Stimulated activated naive B cell treated with anti-CD40 and anti-IgM and Interleukin-4, amounts not matched to agents 10 μg/mL and 1 μg/mL and 100 μg/mL, for 72 hours (primary cell): ENCODE measurements at regions not wholly inside any gene's neighbourhood (a gene's known extent, or its start where the extent isn't known, plus 50 kb on each side); places are given as distances from the start of the nearest gene placed in this dataset.

Experiments used
- ATAC-seq, 2 donors: fragments of 150-1000 bp; cut with Tn5 transposase; replicated peaks; 2 replicates each; pipeline ENCODE4 v1.10.0; 2021; ENCODE audit warnings: moderate library complexity in 1 of 2
- DNase-seq: peaks from one replicate; pipeline ENCODE4 v3.0.0; 2021
- H3K27ac Mint-ChIP-seq: one replicate; pipeline ENCODE4 v1.8.0; 2022; ENCODE audit warnings: mild to moderate bottlenecking, mixed read lengths
- H3K27me3 Mint-ChIP-seq, 2 donors: one replicate each; pipeline ENCODE4 v1.8.0; 2022; ENCODE audit warnings: mixed read lengths in 2 of 2
- H3K36me3 Mint-ChIP-seq, 2 donors: one replicate each; pipeline ENCODE4 v1.8.0; 2022; ENCODE audit warnings: mixed read lengths in 2 of 2, mild to moderate bottlenecking in 1 of 2
- H3K4me1 Mint-ChIP-seq, 2 donors: one replicate each; pipeline ENCODE4 v1.8.0; 2022; ENCODE audit warnings: mixed read lengths in 2 of 2, mild to moderate bottlenecking in 1 of 2
- H3K4me3 Mint-ChIP-seq, 2 donors: one replicate each; pipeline ENCODE4 v1.8.0; 2022; ENCODE audit warnings: mild to moderate bottlenecking in 2 of 2, mixed read lengths in 2 of 2, moderate library complexity in 1 of 2
- H3K9me3 Mint-ChIP-seq, 2 donors: one replicate each; pipeline ENCODE4 v1.8.0; 2022; ENCODE audit warnings: mixed read lengths in 2 of 2, mild to moderate bottlenecking in 1 of 2

- ATAC-seq (no peak), DNase-seq (no peak)
- Mint-ChIP-seq H3K4me3 (no peak overlapping the region), H3K27me3 (peaks cover 3 to 5% of the 10 kb centered on the region in 2 donors), H3K27ac (no peak overlapping the region), H3K9me3 (peaks cover 0 to 2% of the 10 kb centered on the region in 2 donors), H3K36me3 (no peaks in the 10 kb centered on the region), H3K4me1 (no peaks in the 10 kb centered on the region)
Measured at GRCh38 chr10:120729547-120729946, 121.6 kb upstream of the WDR11 start.

GRCh38 chr10:120732067-120732466 lies 119.1 kb upstream of the WDR11 start:
- H3K27ac Mint-ChIP-seq = peak overlapping the region; percentile 33
- H3K9me3 Mint-ChIP-seq = peaks cover 0 to 2% of the 10 kb centered on the region in 2 donors
- H3K27me3 Mint-ChIP-seq = peaks cover 14 to 23% of the 10 kb centered on the region in 2 donors
- H3K36me3 Mint-ChIP-seq = no peaks in the 10 kb centered on the region
- ATAC-seq (no peak), DNase-seq (no peak)
- H3K4me3 Mint-ChIP-seq = no peak overlapping the region
- peaks cover 0 to 3% of the 10 kb centered on the region in 2 donors for H3K4me1 Mint-ChIP-seq

- Mint-ChIP-seq H3K36me3 (no peaks in the 10 kb centered on the region), H3K9me3 (peaks cover 0 to 2% of the 10 kb centered on the region in 2 donors), H3K27me3 (peaks cover 14 to 24% of the 10 kb centered on the region in 2 donors), H3K4me3 (no peak overlapping the region), H3K27ac (no peak overlapping the region), H3K4me1 (peaks cover 0 to 3% of the 10 kb centered on the region in 2 donors)
- DNase-seq (no peak), ATAC-seq (no peak)
Measured at GRCh38 chr10:120732643-120733313, 118.4 kb upstream of the WDR11 start.

GRCh38 chr10:120734483-120735078 lies 116.6 kb upstream of the WDR11 start:
- no peak for ATAC-seq

GRCh38 chr10:120735315-120735714 lies 115.8 kb upstream of the WDR11 start:
- H3K27ac Mint-ChIP-seq = no peak overlapping the region
- DNase-seq = no peak
- peaks cover 14 to 24% of the 10 kb centered on the region in 2 donors for H3K27me3 Mint-ChIP-seq
- ATAC-seq = no peak
- no peak overlapping the region for H3K4me3 Mint-ChIP-seq
- H3K4me1 Mint-ChIP-seq = peaks cover 0 to 3% of the 10 kb centered on the region in 2 donors
- no peaks in the 10 kb centered on the region for H3K36me3 Mint-ChIP-seq
- H3K9me3 Mint-ChIP-seq = no peaks in the 10 kb centered on the region

More at GRCh38 chr10:120734483-120735078, 116.6 kb upstream of the WDR11 start:
- peaks cover 14 to 24% of the 10 kb centered on the region in 2 donors for H3K27me3 Mint-ChIP-seq
- no peak overlapping the region for H3K4me3 Mint-ChIP-seq
- no peak for DNase-seq
- H3K9me3 Mint-ChIP-seq = no peaks in the 10 kb centered on the region
- peaks cover 0 to 3% of the 10 kb centered on the region in 2 donors for H3K4me1 Mint-ChIP-seq
- no peaks in the 10 kb centered on the region for H3K36me3 Mint-ChIP-seq
- no peak overlapping the region for H3K27ac Mint-ChIP-seq

- ATAC-seq = peak; percentile 53 to 69
- no peaks in the 10 kb centered on the region for H3K9me3 Mint-ChIP-seq
- H3K36me3 Mint-ChIP-seq = no peaks in the 10 kb centered on the region
- peaks cover 0 to 3% of the 10 kb centered on the region in 2 donors for H3K4me1 Mint-ChIP-seq
- DNase-seq = no peak
- H3K4me3 Mint-ChIP-seq = no peak overlapping the region
- H3K27me3 Mint-ChIP-seq = peaks cover 14 to 24% of the 10 kb centered on the region in 2 donors
- H3K27ac Mint-ChIP-seq = no peak overlapping the region
Measured at GRCh38 chr10:120735773-120736371, 115.3 kb upstream of the WDR11 start.

- no peaks in the 10 kb centered on the region for H3K9me3 Mint-ChIP-seq
- DNase-seq (no peak), ATAC-seq (no peak)
- no peak overlapping the region for H3K27ac Mint-ChIP-seq
- no peaks in the 10 kb centered on the region for H3K36me3 Mint-ChIP-seq
- H3K4me1 Mint-ChIP-seq = peaks cover 0 to 3% of the 10 kb centered on the region in 2 donors
- H3K4me3 Mint-ChIP-seq = no peak overlapping the region
- H3K27me3 Mint-ChIP-seq = peaks cover 14 to 24% of the 10 kb centered on the region in 2 donors
Measured at GRCh38 chr10:120736377-120736776, 114.8 kb upstream of the WDR11 start.

GRCh38 chr10:120738658-120739057 lies 112.5 kb upstream of the WDR11 start:
- H3K27me3 Mint-ChIP-seq = peaks cover 13 to 19% of the 10 kb centered on the region in 2 donors
- H3K4me3 Mint-ChIP-seq = no peak overlapping the region
- H3K27ac Mint-ChIP-seq = no peak overlapping the region
- DNase-seq (no peak), ATAC-seq (no peak)
- H3K9me3 Mint-ChIP-seq = no peaks in the 10 kb centered on the region
- no peaks in the 10 kb centered on the region for H3K36me3 Mint-ChIP-seq
- peaks cover 0 to 3% of the 10 kb centered on the region in 2 donors for H3K4me1 Mint-ChIP-seq

- ATAC-seq = no peak
- Mint-ChIP-seq H3K36me3 (no peaks in the 10 kb centered on the region), H3K27ac (no peak overlapping the region), H3K27me3 (peaks cover 7 to 9% of the 10 kb centered on the region in 2 donors), H3K9me3 (peaks cover 0 to 2% of the 10 kb centered on the region in 2 donors), H3K4me1 (no peaks in the 10 kb centered on the region), H3K4me3 (no peak overlapping the region)
- DNase-seq = no peak
Measured at GRCh38 chr10:120741396-120741795, 109.8 kb upstream of the WDR11 start.

GRCh38 chr10:120742373-120742772 lies 108.8 kb upstream of the WDR11 start:
- no peaks in the 10 kb centered on the region for H3K4me1 Mint-ChIP-seq
- ATAC-seq (no peak), DNase-seq (no peak)
- H3K4me3 Mint-ChIP-seq = no peak overlapping the region
- H3K27ac Mint-ChIP-seq = no peak overlapping the region
- H3K27me3 Mint-ChIP-seq = peaks cover 0 to 4% of the 10 kb centered on the region in 2 donors
- no peaks in the 10 kb centered on the region for H3K36me3 Mint-ChIP-seq
- peaks cover 0 to 2% of the 10 kb centered on the region in 2 donors for H3K9me3 Mint-ChIP-seq

- Mint-ChIP-seq H3K36me3 (no peaks in the 10 kb centered on the region), H3K27me3 (peaks cover 0 to 4% of the 10 kb centered on the region in 2 donors)
Measured at GRCh38 chr10:120744040-120744439, 107.1 kb upstream of the WDR11 start.

GRCh38 chr10:120746001-120746777 lies 105.0 kb upstream of the WDR11 start:
- DNase-seq (no peak), ATAC-seq (no peak)
- H3K36me3 Mint-ChIP-seq = no peaks in the 10 kb centered on the region
- no peak overlapping the region for H3K4me3 Mint-ChIP-seq
- H3K27me3 Mint-ChIP-seq = peaks cover 0 to 4% of the 10 kb centered on the region in 2 donors
- H3K9me3 Mint-ChIP-seq = peaks cover 0 to 4% of the 10 kb centered on the region in 2 donors
- H3K4me1 Mint-ChIP-seq = peaks cover 8 to 12% of the 10 kb centered on the region in 2 donors
- no peak overlapping the region for H3K27ac Mint-ChIP-seq

More at GRCh38 chr10:120744040-120744439, 107.1 kb upstream of the WDR11 start:
- no peak overlapping the region for H3K4me3 Mint-ChIP-seq
- H3K27ac Mint-ChIP-seq = no peak overlapping the region
- peaks cover 0 to 2% of the 10 kb centered on the region in 2 donors for H3K9me3 Mint-ChIP-seq
- DNase-seq (no peak), ATAC-seq (no peak)
- H3K4me1 Mint-ChIP-seq = no peaks in the 10 kb centered on the region

- peaks cover 8 to 12% of the 10 kb centered on the region in 2 donors for H3K4me1 Mint-ChIP-seq
- peaks cover 5 to 8% of the 10 kb centered on the region in 2 donors for H3K27me3 Mint-ChIP-seq
- H3K4me3 Mint-ChIP-seq = no peak overlapping the region
- H3K9me3 Mint-ChIP-seq = peaks cover 0 to 4% of the 10 kb centered on the region in 2 donors
- ATAC-seq (no peak), DNase-seq (no peak)
- H3K27ac Mint-ChIP-seq = no peak overlapping the region
- no peaks in the 10 kb centered on the region for H3K36me3 Mint-ChIP-seq
Measured at GRCh38 chr10:120748519-120748918, 102.6 kb upstream of the WDR11 start.

GRCh38 chr10:120749072-120749471 lies 102.1 kb upstream of the WDR11 start:
- Mint-ChIP-seq H3K4me1 (peaks cover 8 to 12% of the 10 kb centered on the region in 2 donors), H3K9me3 (peaks cover 0 to 3% of the 10 kb centered on the region in 2 donors), H3K27ac (no peak overlapping the region), H3K27me3 (peaks cover 5% of the 10 kb centered on the region in 2 donors), H3K4me3 (no peak overlapping the region), H3K36me3 (no peaks in the 10 kb centered on the region)
- ATAC-seq (no peak), DNase-seq (no peak)
